NB4 (cell line): ENCODE measurements at regions not wholly inside any gene's neighbourhood (a gene's known extent, or its start where the extent isn't known, plus 50 kb on each side); places are given as distances from the start of the nearest gene placed in this dataset.

ENCODE experiments used
- CTCF ChIP-seq: IDR thresholded peaks from one replicate; pipeline ENCODE4 v1.5.1; 2012; ENCODE audit warnings: low read depth, low read length
- MYC ChIP-seq: IDR thresholded peaks from 2 replicates; pipeline ENCODE4 v1.6.1; 2011; ENCODE audit warnings: low read depth, low read length
- POLR2A ChIP-seq: IDR thresholded peaks from 2 replicates; pipeline ENCODE4 v1.6.1; 2011; ENCODE audit warnings: mild to moderate bottlenecking; ENCODE audit not compliant: insufficient read length; ENCODE audit errors: extremely low read depth
- TF ChIP-seq, protein P1 (sequence below): IDR thresholded peaks from 2 replicates; pipeline ENCODE4 v1.6.1; 2011; ENCODE audit warnings: low read depth, low read length

GRCh38 chr13:53255795-53256194, 227.2 kb downstream of the OLFM4 start:
- TF ChIP-seq CTCF: no peak
- TF ChIP-seq POLR2A: no peak
- TF ChIP-seq MYC: no peak
- TF ChIP-seq, protein P1, sequence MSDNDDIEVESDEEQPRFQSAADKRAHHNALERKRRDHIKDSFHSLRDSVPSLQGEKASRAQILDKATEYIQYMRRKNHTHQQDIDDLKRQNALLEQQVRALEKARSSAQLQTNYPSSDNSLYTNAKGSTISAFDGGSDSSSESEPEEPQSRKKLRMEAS: no peak
